ENCODE measurements at regions not wholly inside any gene's neighbourhood (a gene's known extent, or its start where the extent isn't known, plus 50 kb on each side); places are given as distances from the start of the nearest gene placed in this dataset.

- TF ChIP-seq POLR2A (IDR thresholded peaks at IDR 0.05) (no peak), CTCF (IDR thresholded peaks at IDR 0.05) (no peak)
These were observed 252.8 kb upstream of the PLET1 start for GRCh38 chr11:112513417-112513816.
